T-helper 22 cell (primary cell): ENCODE measurements at regions not wholly inside any gene's neighbourhood (a gene's known extent, or its start where the extent isn't known, plus 50 kb on each side); places are given as distances from the start of the nearest gene placed in this dataset.
"Not testable (repeated sequence)": the region's sequence is repeated elsewhere in the genome, so short reads cannot be mapped to it uniquely, and the experiment has no call there.

Experiments
- DNase-seq: peaks from one replicate; pipeline ENCODE4 v3.0.0-alpha.2; 2020; ENCODE audit warnings: low read depth

DNA sequence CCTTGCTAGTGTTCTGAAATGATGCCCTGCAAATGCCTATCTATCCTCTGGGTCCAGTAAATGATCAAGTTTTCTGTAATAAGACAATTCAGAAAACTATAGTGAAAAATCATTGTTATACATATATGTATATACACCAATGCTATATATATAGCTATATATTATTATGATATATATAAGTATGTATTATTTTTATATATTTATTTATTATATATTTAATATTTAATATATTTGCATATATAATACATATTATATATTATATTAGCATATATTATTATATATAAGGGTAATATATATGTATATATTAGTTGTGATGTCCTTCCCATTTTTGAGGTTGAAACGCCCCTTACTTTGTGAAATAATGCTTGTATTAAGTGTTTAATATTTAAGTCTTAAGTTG, 181.4 kb upstream of the CACNA2D1 start:
- DNase-seq, result no peak

DNA sequence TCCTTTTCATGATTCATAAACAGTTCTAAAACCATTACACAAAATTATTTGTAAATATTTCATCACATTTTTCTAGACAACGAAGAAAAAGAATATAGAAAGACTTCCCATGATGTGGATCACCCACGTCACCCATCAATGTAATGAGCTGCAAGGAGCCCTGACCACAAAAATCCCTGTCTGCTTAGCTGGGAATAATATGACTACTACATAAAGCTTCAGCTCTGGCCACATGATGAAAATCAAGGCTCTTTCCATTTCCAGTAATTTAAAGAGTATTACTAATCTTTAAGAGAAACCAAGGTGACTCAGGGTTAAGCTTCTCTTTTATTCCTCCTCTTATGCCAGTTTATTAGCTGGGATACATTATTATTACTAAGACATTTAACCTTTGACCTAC, 180.8 kb upstream of the CACNA2D1 start:
- no peak for DNase-seq

DNA sequence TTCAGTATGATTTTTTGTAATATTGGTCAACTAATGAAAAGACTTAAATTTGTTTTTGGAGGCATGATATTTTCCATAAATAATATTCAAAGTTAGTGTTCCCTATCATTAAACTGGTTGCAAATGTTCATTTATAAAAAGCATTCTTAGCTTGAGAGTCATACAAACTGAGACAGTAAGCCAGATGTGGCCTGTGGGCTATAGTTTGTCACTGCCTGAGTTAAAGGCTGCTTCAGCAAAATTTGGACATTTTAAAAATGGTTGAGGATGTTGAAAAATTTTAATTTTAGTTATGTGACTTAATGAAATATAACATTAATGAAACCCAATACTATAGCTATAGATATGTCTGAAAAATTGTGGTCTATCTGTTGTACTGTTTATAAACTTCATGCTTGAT, 180.2 kb upstream of the CACNA2D1 start:
- no peak for DNase-seq

- no peak for DNase-seq
Measured at GRCh38 chr7:82617156-82617555, 173.6 kb upstream of the CACNA2D1 start.

GRCh38 chr7:82616059-82616728, 172.6 kb upstream of the CACNA2D1 start:
- DNase-seq, result no peak

GRCh38 chr7:82615527-82615926, 171.9 kb upstream of the CACNA2D1 start:
- no peak for DNase-seq

- no peak for DNase-seq
Measured at GRCh38 chr7:82609746-82610145, 166.2 kb upstream of the CACNA2D1 start.

DNA sequence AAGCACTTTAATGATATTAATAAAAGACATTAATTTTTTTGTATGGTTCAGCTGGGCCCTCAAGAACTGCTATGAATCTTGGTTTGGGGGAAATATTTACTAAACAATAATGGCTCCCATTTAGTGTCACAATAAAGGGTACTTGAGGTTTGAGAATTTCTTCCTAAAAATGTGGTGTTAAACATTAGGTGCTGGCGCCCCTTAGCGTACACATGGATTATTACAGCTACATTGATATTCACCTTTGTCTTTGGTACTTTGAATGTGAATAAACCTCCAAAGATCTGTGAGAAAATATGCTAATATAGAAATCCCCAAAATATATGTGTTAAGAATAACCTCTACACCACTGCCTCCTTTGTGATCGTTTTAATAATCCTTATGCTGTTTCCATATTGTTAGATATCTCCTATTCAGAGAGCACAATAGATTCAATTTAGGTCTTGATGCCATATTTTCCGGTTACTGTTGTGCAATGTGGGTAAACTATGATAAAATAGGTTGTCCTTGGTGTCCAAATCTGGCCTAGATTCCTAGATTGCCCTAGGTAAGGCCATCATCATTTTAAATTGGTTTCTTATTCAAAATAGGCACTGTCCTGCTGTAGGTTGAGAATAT, 161.8 kb upstream of the CACNA2D1 start:
- no peak for DNase-seq

- no peak for DNase-seq
Measured at GRCh38 chr7:82602066-82602465, 158.5 kb upstream of the CACNA2D1 start.

GRCh38 chr7:82600531-82600930, 157.0 kb upstream of the CACNA2D1 start:
- DNase-seq, result no peak

DNA sequence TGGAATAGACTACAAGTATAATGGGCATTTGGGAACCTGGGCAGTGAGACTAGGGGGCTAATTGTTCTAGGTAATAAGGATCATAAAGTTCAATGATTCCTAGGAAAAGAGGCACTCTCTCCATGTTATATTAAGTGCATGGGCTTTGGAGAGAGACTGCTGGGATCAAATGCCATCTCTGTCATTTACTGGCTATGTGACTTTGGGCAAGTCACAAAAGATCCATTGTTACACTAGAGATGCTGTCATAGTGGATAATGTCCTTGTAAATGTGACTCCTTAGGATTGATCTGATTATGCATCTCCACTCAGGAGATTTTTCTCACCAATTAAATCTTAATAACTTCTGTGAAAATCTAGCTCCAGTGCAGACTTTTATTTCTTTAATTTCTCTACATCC, 156.3 kb upstream of the CACNA2D1 start:
- no peak for DNase-seq

DNA sequence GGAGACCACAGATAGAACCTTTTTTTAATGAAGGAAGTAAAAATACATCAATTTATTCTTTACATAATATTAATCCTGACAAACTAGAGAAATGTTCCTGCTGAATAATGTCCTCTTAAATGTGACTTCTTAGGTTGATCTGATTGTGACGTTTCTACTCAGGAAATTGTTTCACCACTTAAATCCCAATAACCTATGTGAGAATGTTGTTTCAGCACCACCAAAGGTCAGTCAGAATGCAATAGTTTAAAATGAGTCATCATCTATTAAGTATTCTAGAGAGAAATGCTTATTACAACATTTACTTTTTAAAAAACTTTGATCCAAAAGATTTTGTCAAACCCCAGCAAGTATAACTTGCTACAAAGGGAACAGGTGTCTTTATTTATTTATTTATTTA, 155.4 kb upstream of the CACNA2D1 start:
- DNase-seq, result no peak

- not testable (repeated sequence) for DNase-seq
Measured at GRCh38 chr7:82595795-82596194, 152.2 kb upstream of the CACNA2D1 start.

DNA sequence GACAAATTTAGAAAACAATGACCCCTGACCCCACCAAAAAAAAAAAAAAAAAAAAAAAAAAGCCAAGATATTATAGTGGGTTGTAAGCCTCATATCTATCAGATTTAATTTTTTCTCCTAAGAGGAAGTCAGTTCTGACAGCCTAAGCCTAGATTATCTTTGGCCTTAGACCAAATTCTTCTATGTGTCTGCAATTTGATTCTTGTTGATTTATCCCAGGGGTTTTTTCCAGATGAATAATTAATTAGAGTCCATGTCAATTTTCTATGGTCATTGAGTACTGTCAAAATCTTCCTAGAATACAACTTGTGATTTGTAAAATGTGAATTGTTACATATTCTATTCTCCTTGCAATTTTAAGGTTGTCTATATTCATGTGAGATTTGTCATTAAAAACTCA, 151.6 kb upstream of the CACNA2D1 start:
- no peak for DNase-seq

GRCh38 chr7:82594665-82595064, 151.1 kb upstream of the CACNA2D1 start:
- DNase-seq, result no peak

DNA sequence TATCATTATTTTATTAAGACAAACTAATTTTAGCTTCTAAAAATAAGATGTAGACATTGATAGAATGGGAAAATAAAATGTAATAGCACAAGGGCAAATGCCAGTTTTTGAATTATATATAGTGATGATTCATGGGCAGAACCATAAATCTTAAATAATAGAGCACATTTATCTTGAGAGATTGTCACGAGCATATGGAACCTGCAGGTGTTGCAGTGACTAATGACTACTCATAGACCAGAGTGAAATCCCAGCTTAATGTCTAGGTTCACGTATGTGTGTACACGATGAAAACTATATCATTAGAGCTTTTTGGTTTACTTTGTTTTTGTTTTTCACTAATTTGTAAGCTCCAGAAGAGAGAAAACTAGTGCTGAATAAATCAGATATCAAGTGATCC, 150.2 kb upstream of the CACNA2D1 start:
- DNase-seq, result no peak

DNA sequence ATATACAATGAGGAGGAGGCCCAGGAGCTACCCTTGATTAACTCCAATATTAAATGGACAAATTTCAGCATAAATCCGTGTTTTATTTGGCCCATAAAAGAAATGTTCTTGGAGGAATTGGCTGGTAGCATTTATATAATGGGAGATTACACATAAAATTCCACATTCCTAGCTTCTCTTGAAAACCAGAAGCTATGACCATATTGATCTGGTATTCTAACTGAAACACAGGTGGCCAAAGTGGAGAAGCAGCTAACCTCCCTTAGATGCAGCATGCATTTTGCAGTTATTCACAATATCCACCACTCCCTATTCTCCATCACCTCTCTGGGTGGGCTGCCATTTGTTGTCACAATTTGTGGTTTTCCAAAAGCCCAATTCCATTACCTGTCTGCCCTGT, 148.8 kb upstream of the CACNA2D1 start:
- no peak for DNase-seq

DNA sequence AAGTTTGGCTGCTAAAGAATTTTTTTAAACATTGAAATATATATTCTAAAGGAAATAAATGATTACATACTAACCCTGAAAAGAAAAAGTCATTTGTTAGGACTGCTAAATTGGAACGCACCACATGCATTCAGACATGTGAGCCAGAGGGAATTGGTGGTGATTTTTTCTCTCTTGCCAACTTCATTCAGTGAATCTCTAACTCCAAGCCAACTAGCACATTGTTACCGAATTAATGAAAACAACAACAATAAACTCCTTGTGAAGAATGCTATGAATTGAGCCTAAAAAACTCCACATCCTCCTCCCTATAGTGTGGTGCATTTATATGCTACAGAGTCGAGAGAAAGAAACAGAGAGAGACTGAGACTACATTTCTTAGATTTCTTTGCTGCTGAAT, 135.5 kb upstream of the CACNA2D1 start:
- no peak for DNase-seq

DNA sequence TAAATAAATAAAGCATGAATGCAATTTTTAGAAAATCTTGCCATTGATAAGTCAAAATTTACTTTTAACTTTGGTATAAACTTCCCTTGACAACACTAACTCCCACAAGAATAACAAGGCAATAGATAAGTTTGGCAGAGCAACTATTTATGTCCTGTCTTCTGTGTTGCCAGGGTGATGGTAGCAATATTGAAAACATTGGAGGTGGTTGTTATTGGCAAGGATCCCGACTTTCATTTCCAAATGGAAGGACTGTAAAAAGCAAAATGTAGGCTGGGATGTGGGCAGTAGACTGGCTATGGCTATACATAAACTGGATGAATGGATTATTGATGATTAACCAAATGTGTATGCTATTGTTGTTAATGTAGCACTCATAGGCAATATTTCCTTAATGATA, 134.9 kb upstream of the CACNA2D1 start:
- DNase-seq, result no peak

DNA sequence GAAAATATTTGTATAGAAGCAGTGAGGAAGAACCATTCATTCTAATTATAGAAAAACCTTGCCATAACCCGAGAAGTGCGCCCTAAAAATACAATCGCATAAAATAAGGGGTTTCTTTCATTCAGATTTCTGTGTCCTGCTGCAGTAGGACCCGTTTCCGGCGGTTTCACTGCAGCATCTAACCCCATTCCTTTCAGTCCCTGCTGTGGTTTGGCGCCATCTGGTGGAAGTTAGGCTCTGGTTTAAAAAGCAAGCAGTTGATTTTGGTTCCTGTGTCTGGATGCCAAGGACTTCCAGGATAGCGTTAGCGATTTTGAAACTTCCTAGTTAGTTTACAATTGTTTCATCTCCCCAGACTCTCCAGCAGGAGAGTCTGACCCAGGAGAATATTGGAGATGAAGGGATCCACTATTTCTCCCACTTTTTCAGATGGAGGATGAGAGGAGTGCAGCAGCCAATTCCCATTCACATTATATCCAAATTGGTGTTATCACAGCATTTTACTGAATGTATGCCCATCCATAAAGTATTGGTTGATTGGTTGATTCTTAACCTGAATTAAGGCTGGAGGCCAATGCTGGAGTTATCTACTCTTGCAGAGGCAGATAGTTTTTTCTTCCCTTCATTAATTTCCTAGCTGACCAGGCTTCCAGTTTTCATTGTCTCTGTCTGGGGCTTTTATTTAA, 128.8 kb upstream of the CACNA2D1 start:
- DNase-seq, result peak; percentile 2

DNA sequence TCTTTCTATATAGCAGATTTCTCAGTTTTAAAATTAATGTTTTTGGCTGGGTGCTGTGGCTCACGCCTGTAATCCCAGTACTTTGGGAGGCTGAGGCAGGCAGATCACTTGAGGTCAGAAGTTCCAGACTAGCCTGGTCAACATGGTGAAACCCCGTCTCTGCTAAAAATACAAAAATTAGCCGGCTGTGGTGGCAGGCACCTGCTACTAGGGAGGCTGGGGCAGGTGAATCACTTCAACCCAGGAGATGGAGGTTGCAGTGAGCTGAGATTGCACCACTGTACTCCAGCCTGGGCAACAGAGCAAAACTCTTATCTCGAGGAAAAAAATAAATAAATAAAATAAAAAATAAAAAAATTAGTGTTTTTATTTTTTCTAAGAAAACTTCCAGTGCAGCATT, 127.5 kb upstream of the CACNA2D1 start:
- not testable (repeated sequence) for DNase-seq

DNA sequence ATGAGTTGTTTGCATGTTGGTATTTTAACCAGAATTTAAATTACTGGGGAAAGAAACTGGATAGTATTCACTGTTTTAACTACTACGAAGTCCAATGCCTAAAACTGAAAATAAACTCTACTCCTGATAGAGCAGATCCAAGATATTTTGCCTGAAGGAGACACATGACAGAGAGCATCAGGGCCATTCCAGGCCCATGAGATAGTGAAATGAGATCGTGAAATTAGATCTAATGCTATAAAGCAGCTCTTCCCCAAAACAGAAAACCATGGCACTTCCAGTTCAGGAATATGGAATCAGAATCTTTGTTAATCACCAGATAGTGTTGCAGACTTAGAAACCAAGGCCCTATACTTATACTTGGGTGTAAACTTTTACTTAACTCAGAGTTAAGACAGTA, 124.3 kb upstream of the CACNA2D1 start:
- DNase-seq, result no peak

DNA sequence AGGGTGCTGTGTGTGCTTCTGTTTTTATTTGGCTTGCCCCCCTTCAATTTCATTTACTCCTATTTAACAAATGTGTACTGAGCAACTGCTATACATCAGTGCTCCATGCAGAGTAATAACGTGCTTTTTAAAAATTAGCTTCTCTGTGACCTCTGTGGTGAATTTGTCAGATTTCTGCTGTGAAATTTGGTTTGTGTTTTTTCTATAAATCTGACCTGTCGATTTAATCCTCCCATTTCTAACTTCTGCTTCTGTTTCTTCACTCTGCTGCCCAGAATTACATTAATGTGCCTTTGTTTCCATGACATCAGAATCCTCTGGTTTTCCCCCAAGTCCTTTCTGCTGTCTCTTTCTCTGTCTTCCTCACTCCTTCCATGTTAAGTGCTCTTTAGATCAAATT, 123.8 kb upstream of the CACNA2D1 start:
- DNase-seq, result no peak

GRCh38 chr7:82566752-82567151, 123.2 kb upstream of the CACNA2D1 start:
- DNase-seq, result no peak
